Mesenchymal stem cell (in vitro differentiated cells and primary cell): ENCODE measurements at regions not wholly inside any gene's neighbourhood (a gene's known extent, or its start where the extent isn't known, plus 50 kb on each side); places are given as distances from the start of the nearest gene placed in this dataset.
A peak's percentile ranks its signal among the peaks of the same experiment; 100 is the strongest.

ENCODE experiments used
- DNase-seq: peaks from one replicate; pipeline ENCODE4 v3.0.0-alpha.2; 2013
- H2AFZ ChIP-seq: one replicate; pipeline ENCODE4 v1.6.1; 2013; ENCODE audit warnings: low read depth, mild to moderate bottlenecking, control low read depth, inconsistent platforms, low read length, moderate library complexity
- H2AK5ac ChIP-seq: 2 replicates; pipeline ENCODE4 v1.6.1; 2013; ENCODE audit warnings: low read length, moderate library complexity, mild to moderate bottlenecking, inconsistent platforms; ENCODE audit not compliant: severe bottlenecking
- H2BK120ac ChIP-seq: one replicate; pipeline ENCODE4 v1.6.1; 2013; ENCODE audit warnings: low read depth, mild to moderate bottlenecking, inconsistent platforms, low read length, moderate library complexity
- H2BK12ac ChIP-seq, 2 experiments: one replicate each; pipeline ENCODE4 v1.6.1; 2013; ENCODE audit warnings: inconsistent platforms in 2 of 2, low read length in 2 of 2, mild to moderate bottlenecking in 2 of 2, moderate library complexity in 2 of 2, control low read depth in 1 of 2
- H2BK15ac ChIP-seq: one replicate; pipeline ENCODE4 v1.6.1; 2013; ENCODE audit warnings: mild to moderate bottlenecking, low read depth, inconsistent platforms; ENCODE audit not compliant: poor library complexity, severe bottlenecking
- H2BK5ac ChIP-seq: 2 replicates; pipeline ENCODE4 v1.6.1; 2013; ENCODE audit warnings: low read depth, mild to moderate bottlenecking, low read length, control low read depth, inconsistent platforms; ENCODE audit not compliant: poor library complexity, severe bottlenecking
- H3K14ac ChIP-seq, 2 experiments: one replicate each; pipeline ENCODE4 v1.6.1; 2013; ENCODE audit warnings: inconsistent platforms in 2 of 2, low read length in 2 of 2, control low read depth in 1 of 2, mild to moderate bottlenecking in 1 of 2, moderate library complexity in 1 of 2
- H3K18ac ChIP-seq, 2 experiments: one replicate each; pipeline ENCODE4 v1.6.1; 2013; ENCODE audit warnings: inconsistent platforms in 2 of 2, low read length in 2 of 2, control low read depth in 1 of 2, low read depth in 1 of 2, mild to moderate bottlenecking in 1 of 2
- H3K23ac ChIP-seq, 2 experiments: one replicate each; pipeline ENCODE4 v1.6.1; 2013; ENCODE audit warnings: inconsistent platforms in 2 of 2, low read length in 2 of 2, mild to moderate bottlenecking in 2 of 2, moderate library complexity in 2 of 2, control low read depth in 1 of 2
- H3K27ac ChIP-seq: 2 replicates; pipeline ENCODE4 v1.5.1; 2013; ENCODE audit warnings: mild to moderate bottlenecking, moderate library complexity, low read length, control low read depth, inconsistent platforms; ENCODE audit not compliant: poor library complexity, severe bottlenecking
- H3K27me3 ChIP-seq, 2 experiments: 2 replicates each; pipeline versions ENCODE4 v1.6.1 to v1.7.0; 2013; ENCODE audit warnings: low read length in 2 of 2, mild to moderate bottlenecking in 2 of 2, moderate library complexity in 2 of 2, control low read depth in 1 of 2, inconsistent platforms in 1 of 2; ENCODE audit not compliant: control insufficient read depth in 1 of 2, insufficient read depth in 1 of 2
- H3K36me3 ChIP-seq, 2 experiments: 2 replicates each; pipeline versions ENCODE4 v1.6.1 to v1.7.0; 2013; ENCODE audit warnings: low read length in 2 of 2, control low read depth in 1 of 2, inconsistent platforms in 1 of 2, low read depth in 1 of 2, mild to moderate bottlenecking in 1 of 2; ENCODE audit not compliant: insufficient read depth in 2 of 2, control insufficient read depth in 1 of 2
- H3K4ac ChIP-seq, 2 experiments: one replicate each; pipeline ENCODE4 v1.6.1; 2013; ENCODE audit warnings: inconsistent platforms in 2 of 2, low read length in 2 of 2, mild to moderate bottlenecking in 2 of 2, moderate library complexity in 2 of 2, control low read depth in 1 of 2, low read depth in 1 of 2
- H3K4me1 ChIP-seq: 2 replicates; pipeline ENCODE4 v1.6.1; 2013; ENCODE audit warnings: low read depth, low read length, control low read depth; ENCODE audit not compliant: control insufficient read depth, insufficient read depth
- H3K4me2 ChIP-seq: 2 replicates; pipeline ENCODE4 v1.6.1; 2013; ENCODE audit warnings: low read length, mild to moderate bottlenecking, inconsistent platforms; ENCODE audit not compliant: poor library complexity, severe bottlenecking
- H3K4me3 ChIP-seq, 2 experiments: 2 replicates each; pipeline versions ENCODE4 v1.5.1 to v1.7.0; 2013; ENCODE audit warnings: low read length in 2 of 2, mild to moderate bottlenecking in 2 of 2, control low read depth in 1 of 2, low read depth in 1 of 2; ENCODE audit not compliant: insufficient read depth in 1 of 2
- H3K79me1 ChIP-seq: replicated peaks from 2 replicates; pipeline ENCODE4 v1.6.1; 2013; ENCODE audit warnings: mild to moderate bottlenecking, control low read depth, low read length, inconsistent platforms; ENCODE audit not compliant: poor library complexity, severe bottlenecking
- H3K9ac ChIP-seq: 2 replicates; pipeline ENCODE4 v1.7.0; 2013; ENCODE audit warnings: mild to moderate bottlenecking, low read length, moderate library complexity
- H3K9me3 ChIP-seq: 2 replicates; pipeline ENCODE4 v1.7.0; 2013; ENCODE audit warnings: mild to moderate bottlenecking, low read length; ENCODE audit not compliant: control insufficient read depth
- H4K8ac ChIP-seq: one replicate; pipeline ENCODE4 v1.6.1; 2013; ENCODE audit warnings: inconsistent platforms, mild to moderate bottlenecking, low read length, moderate library complexity
- H4K91ac ChIP-seq: one replicate; pipeline ENCODE4 v1.6.1; 2013; ENCODE audit warnings: mild to moderate bottlenecking, low read length, inconsistent platforms
- WGBS: methylation state at CpG from one replicate; pipeline ENCODE4 v1.1.7; 2013; ENCODE audit warnings: mixed read lengths; 5-methylcytosine and 5-hydroxymethylcytosine counted together

DNA sequence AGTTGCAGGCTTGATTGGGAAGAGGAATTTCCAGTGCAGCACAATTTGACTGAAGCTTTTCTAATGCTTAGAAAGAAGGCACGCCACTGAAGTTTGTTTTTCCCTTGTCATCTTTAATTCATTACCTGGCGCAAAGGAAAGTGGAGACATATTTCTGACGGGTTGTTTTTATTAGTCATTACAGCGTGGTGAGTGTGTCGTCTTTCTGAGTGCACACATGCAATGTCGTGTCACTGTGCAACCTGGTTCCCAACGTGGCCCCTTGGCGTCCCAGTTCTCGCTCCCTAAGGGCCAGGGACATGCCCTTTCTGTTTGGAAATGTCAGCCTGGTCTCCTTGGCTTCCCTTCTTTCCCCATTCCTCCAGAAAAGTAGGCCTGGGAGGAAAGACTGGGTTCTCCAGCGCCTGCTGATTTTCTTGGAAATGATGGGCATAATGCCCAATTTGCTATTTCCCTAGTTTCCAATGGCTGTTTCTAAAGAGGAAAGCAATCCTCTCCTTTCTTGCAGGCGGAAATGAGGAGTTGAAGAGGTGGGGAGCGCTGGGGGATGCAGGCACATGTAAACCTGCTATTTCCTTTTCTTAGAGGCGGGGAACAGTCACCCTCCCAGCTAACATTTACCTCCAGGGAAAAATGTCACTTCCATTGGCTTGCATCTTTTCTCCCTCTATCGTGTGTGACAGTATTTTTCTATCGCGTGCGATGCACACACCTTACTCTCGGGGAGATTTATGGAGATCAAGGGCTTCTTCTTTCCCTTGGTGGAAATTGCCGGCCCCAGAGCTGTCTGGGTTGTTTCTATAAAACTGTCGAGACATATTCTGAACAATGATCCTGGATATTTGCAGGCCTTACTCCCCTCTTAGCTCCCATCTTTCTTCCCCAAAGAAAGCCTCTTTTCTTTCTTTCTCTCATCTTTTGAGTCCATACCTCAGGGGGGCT is 249.8 kb downstream of the ARHGAP12 start:
- Histone ChIP-seq H3K4me3 (no peak overlapping the region), H2AK5ac (no peak overlapping the region), H3K23ac (no peak overlapping the region), H3K14ac (no peak overlapping the region), H3K27me3 (no peaks in the 10 kb centered on the region), H3K4me1 (no peaks in the 10 kb centered on the region), H3K18ac (no peak overlapping the region), H4K91ac (no peak overlapping the region), H3K9me3 (peaks cover 55% of the 10 kb centered on the region), H2BK5ac (no peak overlapping the region), H3K4ac (no peak overlapping the region), H3K4me2 (no peak overlapping the region), H4K8ac (no peak overlapping the region), H3K36me3 (no peaks in the 10 kb centered on the region), H3K79me1 (no peaks in the 10 kb centered on the region), H2BK12ac (no peak overlapping the region), H2BK120ac (no peak overlapping the region), H2BK15ac (no peak overlapping the region), H3K27ac (no peak overlapping the region), H2AFZ (no peak overlapping the region), H3K9ac (no peak overlapping the region)
- 91% methylated on average over 19 of the region's 20 CpGs for WGBS
- no peak for DNase-seq

DNA sequence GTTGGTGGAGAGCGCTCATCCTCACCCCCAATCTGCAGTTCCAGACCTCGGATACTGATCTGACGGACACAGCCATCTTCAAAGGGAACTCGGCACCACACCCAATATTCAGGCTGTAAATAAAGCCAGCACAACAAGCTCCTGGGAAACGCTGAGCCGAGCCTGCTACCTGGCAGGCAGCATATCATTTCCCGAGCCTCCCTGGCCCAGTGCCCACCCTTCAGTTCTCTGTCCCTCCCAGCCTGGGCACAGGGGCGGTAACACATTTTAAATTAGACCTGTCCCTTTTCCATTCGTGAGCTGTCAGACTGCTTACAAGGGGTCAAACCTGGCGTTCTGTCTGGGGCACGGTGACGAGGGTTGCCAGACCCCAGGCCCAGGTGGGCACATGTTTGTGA is 250.5 kb downstream of the ARHGAP12 start:
- H3K4me3 ChIP-seq, result no peak overlapping the region
- H3K4ac ChIP-seq, result no peak overlapping the region
- no peaks in the 10 kb centered on the region for H3K79me1 ChIP-seq
- H3K4me1 ChIP-seq, result no peaks in the 10 kb centered on the region
- H3K36me3 ChIP-seq, result no peaks in the 10 kb centered on the region
- no peak for DNase-seq
- H2BK120ac ChIP-seq, result no peak overlapping the region
- WGBS, result 81% methylated on average over 12 of the region's 12 CpGs
- no peak overlapping the region for H3K14ac ChIP-seq
- H4K8ac ChIP-seq, result no peak overlapping the region
- no peak overlapping the region for H3K4me2 ChIP-seq
- H3K9ac ChIP-seq, result no peak overlapping the region
- H4K91ac ChIP-seq, result no peak overlapping the region
- H2BK15ac ChIP-seq, result no peak overlapping the region
- no peak overlapping the region for H2BK12ac ChIP-seq
- H2AK5ac ChIP-seq, result no peak overlapping the region
- H3K23ac ChIP-seq, result no peak overlapping the region
- no peak overlapping the region for H3K27ac ChIP-seq
- H2AFZ ChIP-seq, result no peak overlapping the region
- H2BK5ac ChIP-seq, result no peak overlapping the region
- peaks cover 55% of the 10 kb centered on the region for H3K9me3 ChIP-seq
- H3K18ac ChIP-seq, result no peak overlapping the region
- H3K27me3 ChIP-seq, result no peaks in the 10 kb centered on the region

DNA sequence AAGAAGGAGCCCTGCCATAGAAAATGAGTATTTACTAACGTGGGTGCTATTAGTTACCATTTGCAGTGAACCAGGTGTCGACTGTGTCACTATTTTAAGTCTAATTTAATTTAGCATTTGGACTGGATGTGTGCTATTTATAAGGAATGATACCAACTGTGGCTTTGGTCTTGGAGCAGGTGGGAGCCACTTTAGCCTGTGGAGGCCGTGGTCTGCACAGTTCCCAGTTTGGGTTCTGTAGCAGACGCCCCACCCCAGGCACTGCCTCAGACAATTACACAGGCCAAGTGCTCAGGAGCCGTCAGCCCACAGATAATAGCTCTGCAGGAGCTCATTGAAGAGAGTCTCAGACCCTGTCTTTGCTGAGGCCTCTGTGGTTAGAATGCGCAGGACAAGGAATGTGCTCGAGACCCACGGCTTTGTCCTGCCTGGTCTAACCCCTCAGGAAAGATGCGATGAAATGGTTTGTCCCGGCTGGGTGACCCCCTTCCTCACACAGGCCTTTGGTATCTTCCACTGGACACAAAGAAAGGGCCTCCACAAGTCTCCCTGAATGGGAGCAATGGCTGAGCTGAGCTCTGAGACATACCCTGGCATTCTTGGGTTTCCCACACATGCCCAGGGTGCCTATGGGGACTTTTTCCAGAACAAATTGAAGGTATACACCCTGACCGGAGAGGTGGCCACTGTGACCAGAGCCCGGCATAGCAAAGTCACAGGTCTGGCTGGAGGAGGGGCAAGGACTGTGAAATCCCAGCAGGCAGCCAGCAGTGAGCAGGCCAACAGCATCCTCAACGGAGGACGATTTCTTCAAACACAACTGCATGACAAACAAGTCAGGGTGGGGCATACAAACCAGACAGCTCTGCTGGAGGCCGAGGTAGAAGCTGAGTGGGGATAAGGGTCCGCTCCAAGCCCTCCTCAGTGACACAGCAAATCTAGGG is 251.2 kb downstream of the ARHGAP12 start:
- no peak overlapping the region for H3K4me3 ChIP-seq
- H3K23ac ChIP-seq, result no peak overlapping the region
- peak overlapping the region; percentile 1 for H4K8ac ChIP-seq
- 72% methylated on average over 16 of the region's 16 CpGs for WGBS
- no peak overlapping the region for H3K27ac ChIP-seq
- H4K91ac ChIP-seq, result no peak overlapping the region
- no peaks in the 10 kb centered on the region for H3K4me1 ChIP-seq
- no peak overlapping the region for H2BK12ac ChIP-seq
- H3K18ac ChIP-seq, result no peak overlapping the region
- no peak overlapping the region for H2AK5ac ChIP-seq
- H2BK5ac ChIP-seq, result no peak overlapping the region
- no peak for DNase-seq
- H3K9ac ChIP-seq, result no peak overlapping the region
- H3K14ac ChIP-seq, result no peak overlapping the region
- H3K4ac ChIP-seq, result no peak overlapping the region
- H3K27me3 ChIP-seq, result no peaks in the 10 kb centered on the region
- H2BK15ac ChIP-seq, result no peak overlapping the region
- H2BK120ac ChIP-seq, result no peak overlapping the region
- H3K79me1 ChIP-seq, result no peaks in the 10 kb centered on the region
- H3K36me3 ChIP-seq, result no peaks in the 10 kb centered on the region
- no peak overlapping the region for H2AFZ ChIP-seq
- no peak overlapping the region for H3K4me2 ChIP-seq
- H3K9me3 ChIP-seq, result peaks cover 55% of the 10 kb centered on the region

DNA sequence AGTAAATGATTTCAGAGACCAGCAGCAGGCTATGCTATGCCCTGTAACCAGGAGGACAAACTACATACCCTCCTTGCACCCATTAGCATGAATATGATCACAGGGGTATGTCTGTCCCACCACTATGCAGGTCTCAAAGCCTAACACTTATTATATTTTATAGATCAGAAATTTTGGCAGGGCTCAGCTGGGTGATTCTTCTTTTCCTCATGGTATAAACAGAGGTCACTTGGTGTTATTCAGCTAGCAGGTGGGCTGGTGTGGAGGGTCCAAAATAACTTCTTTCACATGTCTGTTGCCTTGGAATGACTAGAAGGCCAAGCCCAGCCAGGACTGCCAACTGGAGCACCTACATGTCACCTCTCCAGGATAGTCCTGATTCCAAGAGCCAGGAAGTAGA is 252.9 kb downstream of the ARHGAP12 start:
- peaks cover 46% of the 10 kb centered on the region for H3K9me3 ChIP-seq
- no peak overlapping the region for H3K4ac ChIP-seq
- no peaks in the 10 kb centered on the region for H3K79me1 ChIP-seq
- no peak overlapping the region for H3K4me2 ChIP-seq
- H3K36me3 ChIP-seq, result no peaks in the 10 kb centered on the region
- H4K8ac ChIP-seq, result no peak overlapping the region
- no peak for DNase-seq
- H3K27ac ChIP-seq, result no peak overlapping the region
- H2AFZ ChIP-seq, result no peak overlapping the region
- no peak overlapping the region for H2BK120ac ChIP-seq
- H3K14ac ChIP-seq, result no peak overlapping the region
- H3K9ac ChIP-seq, result no peak overlapping the region
- H2AK5ac ChIP-seq, result no peak overlapping the region
- no peak overlapping the region for H4K91ac ChIP-seq
- H2BK15ac ChIP-seq, result no peak overlapping the region
- no peaks in the 10 kb centered on the region for H3K4me1 ChIP-seq
- no peak overlapping the region for H3K4me3 ChIP-seq
- no peaks in the 10 kb centered on the region for H3K27me3 ChIP-seq
- no peak overlapping the region for H2BK12ac ChIP-seq
- no peak overlapping the region for H3K23ac ChIP-seq
- H2BK5ac ChIP-seq, result no peak overlapping the region
- no peak overlapping the region for H3K18ac ChIP-seq
